Mucosa of descending colon (tissue), 3 donors: ENCODE measurements at regions not wholly inside any gene's neighbourhood (a gene's known extent, or its start where the extent isn't known, plus 50 kb on each side); places are given as distances from the start of the nearest gene placed in this dataset.

Experiments
- ATAC-seq: fragments of 200-7000 bp; cut with Tn5 transposase; one replicate; pipeline ENCODE4 v1.9.1; 2020; ENCODE audit warnings: mild to moderate bottlenecking, moderate library complexity
- DNase-seq, 3 donors: peaks; one replicate each; pipeline ENCODE4 v3.0.0-alpha.2; 2020
- H3K36me3 ChIP-seq: fragments of 200-600 bp; one replicate; pipeline ENCODE4 v1.8.0; 2021; ENCODE audit warnings: low read depth, mild to moderate bottlenecking
- H3K4me1 ChIP-seq: fragments of 200-600 bp; one replicate; pipeline ENCODE4 v1.8.0; 2021; ENCODE audit warnings: low read depth, mild to moderate bottlenecking
- H3K4me3 ChIP-seq: fragments of 200-600 bp; one replicate; pipeline ENCODE4 v1.8.0; 2021; ENCODE audit warnings: mild to moderate bottlenecking
- H3K9me3 ChIP-seq: fragments of 200-600 bp; one replicate; pipeline ENCODE4 v1.8.0; 2021; ENCODE audit warnings: mild to moderate bottlenecking
- CTCF ChIP-seq: fragments of 200-600 bp; IDR thresholded peaks from one replicate; pipeline ENCODE4 v1.8.0; 2022; ENCODE audit warnings: antibody characterized with exemption, mild to moderate bottlenecking
- intact Hi-C, 2 donors: fragments of 100-400 bp; cut with DNase I in 1 of 2; cut with micrococcal nuclease in 1 of 2; formaldehyde crosslinking; loops; one replicate each; pipeline versions ENCODE4 v1.11.0 to v1.11.1; 2022; cut with DNase I, micrococcal nuclease
- donor health status: DM: no; HTN: no; CAD: no; lungs with moderate emphysema.
- donor health status: DM: no; HTN: no; CAD: no.
- donor health status: DM: no; HTN: yes; CAD: no.

- Histone ChIP-seq H3K36me3 (no peaks in the 10 kb centered on the region), H3K4me1 (peaks cover 56% of the 10 kb centered on the region), H3K9me3 (no peaks in the 10 kb centered on the region), H3K4me3 (no peak overlapping the region)
- intact Hi-C loops: no loop called here
- ATAC-seq (peak; percentile 92), DNase-seq (peak; percentile 91 to 92 (median 92))
- TF ChIP-seq CTCF: no peak
Observed at GRCh38 chr22:46085828-46086576, 64.3 kb upstream of the PPARA start.

DNA sequence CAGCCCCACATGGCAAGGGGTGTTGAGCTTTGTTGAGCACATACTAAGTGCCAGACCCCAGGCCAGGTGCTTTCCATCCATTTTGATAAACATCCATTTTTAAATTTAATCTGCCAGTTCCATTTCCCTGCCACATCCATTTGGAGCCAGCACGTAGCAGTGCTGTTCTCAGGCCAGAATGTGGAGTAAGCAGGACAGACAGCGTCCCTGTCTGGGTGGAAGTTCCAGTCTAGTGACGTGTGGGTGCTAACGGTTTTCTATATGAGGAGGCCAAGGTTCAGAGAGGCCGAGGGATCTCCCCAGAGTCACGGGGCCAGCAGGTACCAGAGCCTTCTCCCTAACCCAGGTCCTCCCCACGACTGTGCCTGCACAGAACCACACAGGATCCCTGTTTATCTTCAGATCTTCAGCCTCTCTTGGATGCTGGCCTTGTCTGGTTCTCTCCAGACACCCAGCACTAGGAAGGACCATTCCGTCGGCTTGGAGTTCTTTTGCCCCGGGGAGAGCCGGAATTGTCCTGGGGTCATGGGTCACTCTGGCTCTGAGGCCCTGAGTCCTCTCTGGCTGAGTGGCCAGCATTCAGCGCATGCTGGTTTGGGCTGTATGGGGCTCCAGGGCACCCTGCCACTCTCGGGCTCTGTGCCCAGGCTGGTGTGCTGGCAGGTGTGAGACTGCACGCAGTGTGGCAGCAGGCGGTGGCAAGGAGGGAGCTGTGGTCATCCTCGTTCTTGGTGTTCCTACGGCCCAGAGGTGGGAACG is 63.6 kb upstream of the PPARA start:
- H3K4me1 ChIP-seq: peaks cover 56% of the 10 kb centered on the region
- no peak for ATAC-seq
- TF ChIP-seq CTCF: no peak
- no peaks in the 10 kb centered on the region for H3K9me3 ChIP-seq
- H3K36me3 ChIP-seq: no peaks in the 10 kb centered on the region
- H3K4me3 ChIP-seq: no peak overlapping the region
- intact Hi-C loops: no loop called here
- DNase-seq: peak in 2 of 3 donors; percentile 39 to 49

DNA sequence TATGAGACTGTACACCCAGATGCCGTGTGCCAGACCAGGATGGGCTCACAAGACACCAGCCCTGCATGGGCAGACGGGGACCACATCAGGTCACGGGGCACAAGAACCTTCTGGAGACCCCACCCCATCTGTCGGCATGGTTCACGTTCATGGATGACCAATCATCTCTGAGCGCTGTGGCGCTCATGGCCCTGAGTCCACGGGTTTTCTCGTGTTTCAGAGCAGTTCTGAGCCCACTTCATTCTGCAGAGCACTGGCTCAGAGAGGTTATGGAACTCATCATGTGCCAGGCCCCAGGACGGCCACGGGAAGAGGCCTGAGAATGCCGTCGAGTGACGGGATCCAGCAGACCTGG is 63.0 kb upstream of the PPARA start:
- Histone ChIP-seq H3K4me3 (no peak overlapping the region), H3K9me3 (no peaks in the 10 kb centered on the region), H3K36me3 (no peaks in the 10 kb centered on the region), H3K4me1 (peaks cover 56% of the 10 kb centered on the region)
- TF ChIP-seq CTCF: no peak
- intact Hi-C loops: no loop called here
- DNase-seq (no peak), ATAC-seq (no peak)

GRCh38 chr22:46087816-46088277 is 62.5 kb upstream of the PPARA start:
- peak; percentile 43 for ATAC-seq
- no peaks in the 10 kb centered on the region for H3K36me3 ChIP-seq
- H3K4me1 ChIP-seq: peaks cover 55% of the 10 kb centered on the region
- no peak for TF ChIP-seq CTCF
- no peaks in the 10 kb centered on the region for H3K9me3 ChIP-seq
- intact Hi-C loops: no loop called here
- no peak overlapping the region for H3K4me3 ChIP-seq
- DNase-seq: peak; percentile 76 to 85 (median 84)

DNA sequence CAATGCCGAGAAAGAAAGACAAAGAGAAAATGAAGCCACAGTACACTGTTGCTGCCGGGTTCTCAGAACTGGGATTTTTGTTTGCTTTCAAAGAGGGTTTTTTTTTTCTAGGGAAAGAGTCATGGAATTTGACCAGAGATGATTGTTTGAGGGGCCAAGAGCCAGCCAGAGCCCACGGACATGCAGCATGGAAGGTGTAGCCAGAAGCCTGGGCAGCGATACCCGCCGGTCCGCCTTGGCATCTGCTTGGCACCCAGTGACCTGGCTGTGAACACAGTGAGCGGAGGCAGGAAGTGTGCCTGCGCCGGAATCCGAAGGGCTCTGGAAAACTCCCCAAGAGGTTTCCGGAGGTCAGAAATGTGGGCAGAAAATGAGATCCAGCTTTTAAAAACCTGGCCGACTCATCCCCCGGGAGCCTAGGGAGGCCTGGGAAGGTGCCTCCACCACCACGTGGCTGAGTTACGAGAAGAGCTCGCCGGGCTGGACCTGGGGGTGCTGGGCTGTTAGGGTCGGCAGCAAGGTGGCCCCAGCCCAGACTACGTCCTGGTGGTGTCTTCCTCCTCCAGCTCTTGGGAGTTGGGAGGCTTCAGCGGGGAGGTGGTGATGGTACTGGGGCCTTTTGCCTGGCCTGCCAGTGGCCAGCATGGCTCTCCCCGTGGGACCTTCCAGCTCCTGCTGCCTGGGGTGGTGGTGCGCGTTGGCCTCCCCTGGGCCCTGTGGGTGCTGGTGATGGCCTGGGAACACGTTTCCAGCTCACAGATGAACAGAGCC is 61.6 kb upstream of the PPARA start:
- DNase-seq (peak in 2 of 3 donors; percentile 41 to 57), ATAC-seq (no peak)
- H3K4me1 ChIP-seq: peaks cover 48% of the 10 kb centered on the region
- no peak overlapping the region for H3K4me3 ChIP-seq
- TF ChIP-seq CTCF: no peak
- intact Hi-C loops: no loop called here
- H3K36me3 ChIP-seq: no peaks in the 10 kb centered on the region
- H3K9me3 ChIP-seq: no peaks in the 10 kb centered on the region
